ENCODE measurements at regions not wholly inside any gene's neighbourhood (a gene's known extent, or its start where the extent isn't known, plus 50 kb on each side); places are given as distances from the start of the nearest gene placed in this dataset.

DNA sequence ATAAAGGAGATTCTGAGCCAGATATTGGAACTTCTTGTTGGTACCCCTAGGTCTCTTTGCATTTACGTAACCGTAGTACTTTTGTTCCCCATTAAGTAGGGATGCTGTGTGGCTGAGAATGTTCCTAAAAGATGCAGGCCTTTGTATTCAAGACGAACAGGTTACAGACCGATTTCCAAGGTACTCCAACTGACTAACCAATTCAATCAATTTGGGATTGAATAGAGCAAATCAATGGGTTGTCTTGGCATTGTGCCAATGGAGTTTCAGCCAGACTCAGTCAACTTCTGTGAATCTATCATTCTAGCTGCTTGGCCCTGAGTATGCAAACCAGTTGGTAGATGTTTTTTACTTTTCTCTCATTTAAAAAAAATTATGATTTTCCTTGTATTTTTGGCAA, 347.3 kb upstream of the NPVF start:
- TF ChIP-seq, protein P1, sequence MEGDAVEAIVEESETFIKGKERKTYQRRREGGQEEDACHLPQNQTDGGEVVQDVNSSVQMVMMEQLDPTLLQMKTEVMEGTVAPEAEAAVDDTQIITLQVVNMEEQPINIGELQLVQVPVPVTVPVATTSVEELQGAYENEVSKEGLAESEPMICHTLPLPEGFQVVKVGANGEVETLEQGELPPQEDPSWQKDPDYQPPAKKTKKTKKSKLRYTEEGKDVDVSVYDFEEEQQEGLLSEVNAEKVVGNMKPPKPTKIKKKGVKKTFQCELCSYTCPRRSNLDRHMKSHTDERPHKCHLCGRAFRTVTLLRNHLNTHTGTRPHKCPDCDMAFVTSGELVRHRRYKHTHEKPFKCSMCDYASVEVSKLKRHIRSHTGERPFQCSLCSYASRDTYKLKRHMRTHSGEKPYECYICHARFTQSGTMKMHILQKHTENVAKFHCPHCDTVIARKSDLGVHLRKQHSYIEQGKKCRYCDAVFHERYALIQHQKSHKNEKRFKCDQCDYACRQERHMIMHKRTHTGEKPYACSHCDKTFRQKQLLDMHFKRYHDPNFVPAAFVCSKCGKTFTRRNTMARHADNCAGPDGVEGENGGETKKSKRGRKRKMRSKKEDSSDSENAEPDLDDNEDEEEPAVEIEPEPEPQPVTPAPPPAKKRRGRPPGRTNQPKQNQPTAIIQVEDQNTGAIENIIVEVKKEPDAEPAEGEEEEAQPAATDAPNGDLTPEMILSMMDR (IDR thresholded peaks at IDR 0.05 in 4 of 5, conservative IDR thresholded peaks at IDR 0.05 in 1 of 5): no peak
- no peak for TF ChIP-seq POLR2A (IDR thresholded peaks at IDR 0.05)

Measured in gastrocnemius medialis (tissue), 4 donors.